Central memory CD8-positive, alpha-beta T cell (primary cell): ENCODE measurements at regions not wholly inside any gene's neighbourhood (a gene's known extent, or its start where the extent isn't known, plus 50 kb on each side); places are given as distances from the start of the nearest gene placed in this dataset.
"Not testable (repeated sequence)": the region's sequence is repeated elsewhere in the genome, so short reads cannot be mapped to it uniquely, and the experiment has no call there.

Source experiments
- ATAC-seq: fragments of 150-1000 bp; cut with Tn5 transposase; replicated peaks from 2 replicates; pipeline ENCODE4 v1.10.0; 2022; ENCODE audit warnings: mild to moderate bottlenecking, moderate FRiP score, moderate number of reproducible peaks; ENCODE audit not compliant: poor library complexity, severe bottlenecking; ENCODE audit errors: extremely low read depth
- DNase-seq, 2 donors: peaks; one replicate each; pipeline ENCODE4 v3.0.0; 2021; ENCODE audit warnings: low spot score in 2 of 2
- H3K27ac Mint-ChIP-seq: one replicate; pipeline ENCODE4 v1.8.0; 2022; ENCODE audit warnings: low read depth, mild to moderate bottlenecking, moderate library complexity, mixed read lengths
- H3K27me3 Mint-ChIP-seq: one replicate; pipeline ENCODE4 v1.8.0; 2022; ENCODE audit warnings: mixed read lengths
- H3K36me3 Mint-ChIP-seq: one replicate; pipeline ENCODE4 v1.8.0; 2022; ENCODE audit warnings: mild to moderate bottlenecking, moderate library complexity, mixed read lengths; ENCODE audit not compliant: insufficient read depth
- H3K4me1 Mint-ChIP-seq: one replicate; pipeline ENCODE4 v1.8.0; 2022; ENCODE audit warnings: mixed read lengths
- H3K4me3 Mint-ChIP-seq: one replicate; pipeline ENCODE4 v1.8.0; 2022; ENCODE audit warnings: mild to moderate bottlenecking, moderate library complexity, mixed read lengths
- H3K9me3 Mint-ChIP-seq: one replicate; pipeline ENCODE4 v1.8.0; 2022; ENCODE audit warnings: mixed read lengths

DNA sequence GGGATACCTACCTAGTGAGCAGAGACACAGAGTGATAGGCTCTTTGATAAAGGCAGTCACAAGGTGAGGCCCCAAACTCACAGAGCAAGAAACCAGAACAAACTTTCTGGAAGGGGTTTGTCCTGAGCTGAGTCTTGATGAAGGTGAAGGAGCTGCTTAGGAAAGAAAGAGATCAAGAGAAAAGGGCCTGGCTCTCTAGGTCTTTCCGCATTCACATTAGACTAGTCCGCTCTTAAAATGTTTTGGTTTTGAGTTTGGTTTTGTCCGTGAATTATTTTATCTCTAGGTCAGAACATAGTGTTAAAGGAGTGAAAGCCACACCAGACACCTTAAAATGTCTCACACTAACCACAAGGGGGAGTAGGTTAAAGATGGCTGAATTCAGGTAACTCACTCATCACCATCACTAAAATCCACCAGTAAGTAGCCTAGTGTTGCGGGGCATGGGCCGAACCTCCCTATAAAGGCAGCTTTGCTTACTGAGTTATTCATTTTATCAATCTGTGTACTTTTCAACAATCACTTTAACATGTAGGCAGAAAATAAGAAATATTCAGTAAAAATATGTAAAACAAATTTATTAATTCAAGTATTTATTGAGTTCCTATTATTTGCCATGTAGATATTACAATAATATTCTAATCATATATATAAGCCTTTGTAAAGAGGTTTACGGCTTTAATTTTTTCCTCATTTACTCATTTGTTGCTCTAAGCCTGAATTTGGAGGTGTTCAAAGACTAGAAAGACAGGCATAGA, 121.5 kb upstream of the TSC22D2 start:
- DNase-seq: no peak
- Mint-ChIP-seq H3K36me3 (peaks cover 2% of the 10 kb centered on the region), H3K27me3 (peaks cover 65% of the 10 kb centered on the region), H3K4me3 (no peak overlapping the region), H3K9me3 (no peaks in the 10 kb centered on the region), H3K27ac (no peak overlapping the region), H3K4me1 (no peaks in the 10 kb centered on the region)
- peak; percentile 73 for ATAC-seq

- Mint-ChIP-seq H3K4me3 (no peak overlapping the region), H3K9me3 (no peaks in the 10 kb centered on the region)
- ATAC-seq: no peak
These were observed 122.5 kb upstream of the TSC22D2 start for GRCh38 chr3:150285601-150286000.

DNA sequence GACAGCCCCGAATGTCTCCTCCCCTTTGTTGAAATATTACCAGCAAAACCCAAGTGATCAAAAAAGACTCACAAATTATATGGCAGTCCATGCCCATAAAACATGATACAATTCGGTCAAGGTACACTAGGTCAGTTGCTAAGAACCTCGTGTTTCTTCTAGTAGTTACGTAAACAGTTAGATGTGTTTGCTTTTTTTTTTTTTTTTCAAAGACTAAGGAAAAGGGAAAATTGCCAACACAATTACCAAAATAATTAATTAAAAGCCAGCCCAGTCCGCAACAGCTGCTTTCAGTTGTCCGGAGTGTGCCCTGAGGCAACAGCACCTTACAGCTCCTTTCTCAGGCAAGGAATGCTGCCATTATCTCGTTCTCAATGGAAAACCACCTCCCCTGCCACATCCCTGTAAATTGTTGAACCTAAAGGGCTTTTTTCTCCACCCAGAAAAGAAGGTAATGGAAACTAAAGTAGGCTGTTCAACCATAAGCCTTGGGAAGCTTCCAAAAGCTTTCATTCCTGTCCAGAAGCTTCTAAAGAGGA, 129.2 kb upstream of the TSC22D2 start:
- ATAC-seq (no peak), DNase-seq (no peak)
- no peaks in the 10 kb centered on the region for H3K9me3 Mint-ChIP-seq
- no peak overlapping the region for H3K4me3 Mint-ChIP-seq
- no peaks in the 10 kb centered on the region for H3K36me3 Mint-ChIP-seq
- no peaks in the 10 kb centered on the region for H3K4me1 Mint-ChIP-seq
- H3K27ac Mint-ChIP-seq: no peak overlapping the region
- peaks cover 67% of the 10 kb centered on the region for H3K27me3 Mint-ChIP-seq

More at GRCh38 chr3:150285601-150286000, 122.5 kb upstream of the TSC22D2 start:
- no peak for DNase-seq
- Mint-ChIP-seq H3K27ac (no peak overlapping the region), H3K4me1 (no peaks in the 10 kb centered on the region), H3K36me3 (peaks cover 2% of the 10 kb centered on the region), H3K27me3 (peaks cover 65% of the 10 kb centered on the region)

GRCh38 chr3:150278195-150278594, 129.9 kb upstream of the TSC22D2 start:
- Mint-ChIP-seq H3K36me3 (no peaks in the 10 kb centered on the region), H3K27me3 (peaks cover 73% of the 10 kb centered on the region), H3K4me3 (no peak overlapping the region), H3K4me1 (no peaks in the 10 kb centered on the region), H3K27ac (no peak overlapping the region), H3K9me3 (no peaks in the 10 kb centered on the region)
- DNase-seq (no peak), ATAC-seq (no peak)

DNA sequence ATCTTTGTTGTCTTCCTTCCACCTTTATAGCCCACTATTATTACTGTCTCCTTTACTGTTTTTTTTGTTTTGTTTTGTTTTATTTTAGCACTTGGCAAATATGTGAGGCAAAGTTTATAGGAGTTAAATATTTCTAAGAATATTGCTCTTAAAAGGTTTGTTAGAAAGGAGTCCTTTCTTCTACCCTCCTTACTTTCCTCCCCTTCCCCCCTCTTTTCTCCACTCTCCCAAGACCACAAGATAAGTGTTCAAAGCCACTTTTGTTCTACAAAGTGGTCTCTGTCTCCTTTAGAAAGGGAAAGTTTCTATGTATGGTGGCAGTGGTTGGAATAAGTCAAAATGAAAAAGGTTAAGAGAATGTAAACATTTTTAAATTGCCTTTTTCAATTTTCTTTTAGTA, 130.7 kb upstream of the TSC22D2 start:
- Mint-ChIP-seq H3K27me3 (peaks cover 69% of the 10 kb centered on the region), H3K27ac (no peak overlapping the region), H3K36me3 (no peaks in the 10 kb centered on the region), H3K4me1 (no peaks in the 10 kb centered on the region), H3K4me3 (no peak overlapping the region), H3K9me3 (no peaks in the 10 kb centered on the region)
- no peak for DNase-seq
- no peak for ATAC-seq

DNA sequence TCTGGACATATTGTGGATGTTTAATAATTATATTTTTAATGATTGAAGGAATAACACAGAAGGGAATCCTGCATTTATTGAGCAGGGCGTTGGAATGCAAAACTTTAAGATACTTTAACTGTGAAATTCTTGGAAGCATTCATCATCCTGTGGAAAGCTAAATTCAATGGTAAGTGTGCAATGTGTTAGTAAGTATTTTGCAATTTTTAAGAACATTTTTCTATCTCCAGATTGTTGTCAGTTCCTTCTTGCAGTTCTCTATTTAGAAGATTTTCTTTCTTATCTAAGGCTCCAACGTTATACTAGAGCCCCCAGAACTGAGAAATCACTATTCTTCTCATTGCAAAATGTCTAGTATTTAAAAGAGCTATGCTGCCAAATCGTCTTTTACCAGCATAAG, 132.2 kb upstream of the TSC22D2 start:
- Mint-ChIP-seq H3K4me3 (no peak overlapping the region), H3K27me3 (peaks cover 54% of the 10 kb centered on the region), H3K4me1 (no peaks in the 10 kb centered on the region), H3K9me3 (no peaks in the 10 kb centered on the region), H3K27ac (no peak overlapping the region), H3K36me3 (no peaks in the 10 kb centered on the region)
- DNase-seq (no peak), ATAC-seq (no peak)

DNA sequence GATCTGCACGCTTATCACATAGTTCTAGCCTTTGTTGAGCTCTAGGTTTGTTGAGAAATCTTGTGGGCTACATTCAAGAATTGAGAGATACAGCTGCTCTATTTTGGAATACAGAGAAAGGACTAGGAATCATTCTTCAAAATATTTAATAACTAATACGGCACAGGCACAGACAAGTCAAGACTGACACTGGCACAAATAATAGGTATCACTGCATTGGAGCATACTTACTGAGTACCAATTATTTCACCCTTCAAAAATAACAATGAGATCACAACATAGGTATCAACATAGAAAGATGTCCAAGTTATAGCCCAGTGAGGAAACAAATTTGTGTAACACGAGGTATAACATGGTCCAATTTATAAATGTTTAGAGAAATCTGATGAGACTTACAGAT, 133.7 kb upstream of the TSC22D2 start:
- H3K36me3 Mint-ChIP-seq: no peaks in the 10 kb centered on the region
- DNase-seq (no peak), ATAC-seq (no peak)
- no peaks in the 10 kb centered on the region for H3K4me1 Mint-ChIP-seq
- H3K4me3 Mint-ChIP-seq: no peak overlapping the region
- no peaks in the 10 kb centered on the region for H3K9me3 Mint-ChIP-seq
- H3K27me3 Mint-ChIP-seq: peaks cover 43% of the 10 kb centered on the region
- H3K27ac Mint-ChIP-seq: no peak overlapping the region

DNA sequence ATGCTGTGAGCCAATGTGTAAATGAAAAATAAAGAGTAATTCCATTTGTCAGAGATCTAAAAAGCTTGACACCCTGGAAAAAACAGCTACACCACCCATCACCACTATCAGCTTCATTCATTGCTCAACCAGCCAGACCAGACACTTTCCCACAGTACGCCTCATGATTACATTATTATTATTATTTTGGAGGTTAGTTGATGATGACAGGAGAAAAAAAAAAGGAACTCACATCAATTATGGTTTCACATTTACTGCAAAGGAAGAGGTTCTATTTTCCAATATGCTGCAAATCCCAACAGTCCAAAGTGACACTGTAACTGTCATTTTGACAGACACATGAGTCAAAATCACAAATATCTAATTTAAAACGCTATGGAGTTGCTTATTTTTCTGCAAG, 134.7 kb upstream of the TSC22D2 start:
- Mint-ChIP-seq H3K27ac (no peak overlapping the region), H3K27me3 (peaks cover 42% of the 10 kb centered on the region), H3K4me3 (no peak overlapping the region), H3K36me3 (no peaks in the 10 kb centered on the region), H3K4me1 (no peaks in the 10 kb centered on the region), H3K9me3 (no peaks in the 10 kb centered on the region)
- no peak for DNase-seq
- no peak for ATAC-seq

DNA sequence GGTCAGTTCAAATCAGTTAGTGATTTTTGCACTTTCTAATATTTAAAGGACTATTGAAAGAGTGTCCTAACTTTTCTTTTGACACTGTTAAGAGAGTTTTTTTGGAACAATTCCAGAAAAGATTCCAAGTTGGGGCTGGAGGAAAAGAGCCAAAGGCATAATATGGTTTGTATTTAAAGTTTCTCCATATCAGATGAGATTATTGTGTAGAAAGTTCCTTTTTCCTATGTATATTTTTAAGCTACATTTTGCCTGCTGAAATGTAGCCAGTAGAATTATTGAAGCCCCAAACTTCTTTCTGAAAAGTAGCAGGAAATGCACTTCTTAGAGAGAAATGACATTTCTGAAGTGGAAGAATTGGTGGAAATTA, 136.5 kb upstream of the TSC22D2 start:
- no peak overlapping the region for H3K4me3 Mint-ChIP-seq
- no peak for ATAC-seq
- H3K4me1 Mint-ChIP-seq: no peaks in the 10 kb centered on the region
- H3K36me3 Mint-ChIP-seq: no peaks in the 10 kb centered on the region
- no peaks in the 10 kb centered on the region for H3K9me3 Mint-ChIP-seq
- DNase-seq: no peak
- no peak overlapping the region for H3K27ac Mint-ChIP-seq
- peaks cover 26% of the 10 kb centered on the region for H3K27me3 Mint-ChIP-seq

DNA sequence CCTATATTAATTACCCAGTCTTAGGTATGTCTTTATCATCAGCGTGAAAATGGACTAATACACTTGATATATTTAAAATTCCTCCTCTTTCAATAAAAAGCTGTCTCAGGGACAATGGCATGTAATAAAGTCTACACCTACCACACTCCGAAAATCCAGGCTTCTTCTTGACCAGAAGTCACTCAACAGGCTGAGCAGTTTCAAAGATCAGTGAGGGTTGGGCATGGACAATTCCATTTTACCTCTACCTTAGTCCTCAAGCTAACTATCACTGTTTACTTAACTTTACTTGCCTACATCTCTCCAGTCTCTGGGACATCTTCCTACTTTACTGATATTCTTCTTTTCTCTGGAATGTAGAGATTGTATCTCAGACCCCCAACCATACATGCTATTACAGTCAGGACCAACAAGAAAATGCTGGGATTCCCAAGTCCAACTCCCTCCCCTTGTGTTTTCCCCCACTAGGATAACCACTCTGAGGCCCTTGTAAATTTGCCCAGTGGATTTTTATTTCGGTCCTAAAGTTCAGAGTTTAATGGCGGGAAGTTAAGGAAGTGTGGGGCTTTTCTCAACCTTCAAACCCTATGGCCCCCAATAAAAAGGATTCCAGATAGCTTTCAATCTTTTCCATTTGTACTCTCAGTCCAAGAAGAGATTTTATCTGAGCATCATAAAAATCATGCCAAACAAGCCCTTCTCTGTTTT, 137.1 kb upstream of the TSC22D2 start:
- no peaks in the 10 kb centered on the region for H3K36me3 Mint-ChIP-seq
- no peak for ATAC-seq
- H3K9me3 Mint-ChIP-seq: no peaks in the 10 kb centered on the region

DNA sequence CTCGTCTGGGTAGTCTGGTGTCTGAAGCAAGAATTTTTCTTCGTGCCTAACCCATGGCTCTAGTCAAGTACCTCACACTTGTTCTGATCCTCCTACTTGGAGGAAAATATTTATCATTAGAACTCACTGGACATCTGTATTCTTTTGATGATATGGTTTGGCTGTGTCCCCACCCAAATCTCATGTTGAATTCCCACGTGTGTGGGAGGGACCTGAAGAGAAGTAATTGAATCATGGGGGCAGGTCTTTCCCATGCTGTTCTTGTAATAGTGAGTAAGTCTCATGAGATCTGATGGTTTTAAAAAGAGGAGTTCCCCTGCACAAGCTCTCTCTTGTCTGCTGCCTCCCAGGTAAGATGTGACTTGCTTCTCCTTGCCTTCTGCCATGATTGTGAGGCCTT, 137.7 kb upstream of the TSC22D2 start:
- not testable (repeated sequence) for H3K9me3 Mint-ChIP-seq, ATAC-seq, DNase-seq, H3K36me3 Mint-ChIP-seq, H3K4me1 Mint-ChIP-seq, H3K27ac Mint-ChIP-seq, H3K4me3 Mint-ChIP-seq
- H3K27me3 Mint-ChIP-seq: peaks cover 23% of the 10 kb centered on the region

More for the DNA sequence above, 137.1 kb upstream of the TSC22D2 start:
- H3K4me1 Mint-ChIP-seq: no peaks in the 10 kb centered on the region
- no peak overlapping the region for H3K27ac Mint-ChIP-seq
- DNase-seq: no peak
- peaks cover 26% of the 10 kb centered on the region for H3K27me3 Mint-ChIP-seq
- H3K4me3 Mint-ChIP-seq: no peak overlapping the region

DNA sequence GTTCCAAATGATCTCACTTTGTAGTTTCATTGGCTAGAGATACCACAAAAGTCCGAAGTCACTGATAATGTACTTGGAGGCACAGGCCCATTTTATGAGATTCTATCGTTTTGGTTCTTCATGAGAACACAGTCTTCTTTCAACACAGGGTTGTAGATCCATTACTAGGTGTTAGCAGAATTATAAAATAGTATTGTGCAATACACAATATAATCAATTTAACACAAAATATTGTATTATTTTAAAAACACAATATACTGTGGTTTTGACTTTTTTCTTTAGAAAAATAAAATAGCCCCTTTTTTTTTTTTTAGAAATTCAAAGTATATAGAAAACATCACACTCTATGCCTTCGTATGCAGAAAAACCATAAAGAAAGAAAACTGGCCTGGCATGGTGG, 138.6 kb upstream of the TSC22D2 start:
- Mint-ChIP-seq H3K4me1 (no peaks in the 10 kb centered on the region), H3K27ac (no peak overlapping the region), H3K9me3 (no peaks in the 10 kb centered on the region), H3K4me3 (no peak overlapping the region), H3K27me3 (peaks cover 26% of the 10 kb centered on the region), H3K36me3 (no peaks in the 10 kb centered on the region)
- ATAC-seq: no peak
- no peak for DNase-seq
